A549 (cell line): ENCODE measurements at regions not wholly inside any gene's neighbourhood (a gene's known extent, or its start where the extent isn't known, plus 50 kb on each side); places are given as distances from the start of the nearest gene placed in this dataset.

Source experiments
- ATAC-seq, 2 experiments: fragments of 200-7000 bp in 1 of 2; fragments of >200 bp in 1 of 2; cut with Nextera tagmentation in 1 of 2; cut with Tn5 transposase in 1 of 2; 3 replicates each; pipeline versions ENCODE4 v1.8.0 to v1.9.1; 2018 to 2020; ENCODE audit warnings: mild to moderate bottlenecking in 1 of 2, moderate library complexity in 1 of 2
- CTCF ChIA-PET: fragments of 300-600 bp; sonication (Branson Sonifier 250); formaldehyde crosslinking; extraction: SDS; loops from one replicate; lab custom pipeline; 2021; ENCODE audit warnings: antibody characterized with exemption, inconsistent platforms; lab: Yijun Ruan, JAX
- POLR2A ChIA-PET: fragments of 350-600 bp; formaldehyde crosslinking; extraction: SDS; loops from one replicate; lab custom pipeline; 2021; ENCODE audit warnings: antibody characterized with exemption, inconsistent platforms; lab: Yijun Ruan, JAX
- DNase-seq, 2 experiments: peaks; one replicate each; pipeline versions ENCODE4 v3.0.0 to v3.0.0-alpha.2; 2011 to 2016; ENCODE audit warnings: low read depth in 1 of 2, low spot score in 1 of 2
- FAIRE-seq: peaks from 2 replicates; lab custom pipeline; 2011; peaks lifted over from hg19 to GRCh38; lab: Jason Lieb, UNC
- H3K27ac ChIP-seq, 2 experiments: fragments of >200 bp; sonication (Bioruptor Twin); formaldehyde crosslinking; 3 replicates each; pipeline ENCODE4 v1.5.1; 2016 to 2017
- H3K4me1 ChIP-seq: fragments of >200 bp; sonication (Bioruptor Twin); formaldehyde crosslinking; 3 replicates; pipeline ENCODE4 v1.6.1; 2016
- H3K4me2 ChIP-seq: fragments of >200 bp; sonication (Bioruptor Twin); formaldehyde crosslinking; 3 replicates; pipeline ENCODE4 v1.6.1; 2016
- H3K4me3 ChIP-seq: fragments of >200 bp; sonication (Bioruptor Twin); formaldehyde crosslinking; 3 replicates; pipeline ENCODE4 v1.5.1; 2016
- H3K9me3 ChIP-seq: fragments of >200 bp; sonication (Bioruptor Twin); formaldehyde crosslinking; 3 replicates; pipeline ENCODE4 v1.6.1; 2016
- CHD2 ChIP-seq: fragments of 150-350 bp; IDR thresholded peaks from 2 replicates; pipeline ENCODE4 v1.6.1; 2014; ENCODE audit warnings: low read length; ENCODE audit not compliant: partially characterized antibody
- CHD4 ChIP-seq: fragments of 200-600 bp; sonication (generic); IDR thresholded peaks from 2 replicates; pipeline ENCODE4 v1.6.1; 2016; ENCODE audit warnings: antibody characterized with exemption, mild to moderate bottlenecking, borderline replicate concordance
- EHF ChIP-seq: fragments of 250-450 bp; sonication (Bioruptor Pico); IDR thresholded peaks from 2 replicates; pipeline ENCODE4 v1.5.0; 2020; ENCODE audit warnings: mild to moderate bottlenecking
- HOXB13 ChIP-seq: fragments of 250-450 bp; sonication (Bioruptor Pico); IDR thresholded peaks from 2 replicates; pipeline ENCODE4 v1.5.0; 2020; ENCODE audit warnings: low read depth, mild to moderate bottlenecking, moderate library complexity
- HOXB5 ChIP-seq: fragments of 250-450 bp; sonication (Bioruptor Pico); IDR thresholded peaks from 2 replicates; pipeline ENCODE4 v1.5.0; 2020; ENCODE audit warnings: mild to moderate bottlenecking, moderate library complexity
- MYC ChIP-seq: IDR thresholded peaks from 2 replicates; pipeline ENCODE4 v1.6.1; 2012; ENCODE audit warnings: mild to moderate bottlenecking, inconsistent platforms, low read length, improper control_type of control experiment, borderline replicate concordance
- NPAS2 ChIP-seq: fragments of 250-450 bp; sonication (Bioruptor Pico); IDR thresholded peaks from 2 replicates; pipeline ENCODE4 v1.8.0; 2022; ENCODE audit warnings: mild to moderate bottlenecking, moderate library complexity, borderline replicate concordance
- POLR2A ChIP-seq: IDR thresholded peaks from 2 replicates; pipeline ENCODE4 v1.6.1; 2012; ENCODE audit warnings: mild to moderate bottlenecking, low read length
- POLR2AphosphoS2 ChIP-seq: conservative IDR thresholded peaks from 2 replicates; pipeline ENCODE4 v1.6.1; 2012; ENCODE audit warnings: low read length, improper control_type of control experiment, inconsistent platforms
- RARB ChIP-seq: fragments of 250-450 bp; sonication (Bioruptor Pico); IDR thresholded peaks from 2 replicates; pipeline ENCODE4 v1.8.0; 2021; ENCODE audit warnings: mild to moderate bottlenecking, moderate library complexity
- RCOR1 ChIP-seq: fragments of 150-350 bp; IDR thresholded peaks from 2 replicates; pipeline ENCODE4 v1.6.1; 2014; ENCODE audit warnings: antibody characterized with exemption, low read length, low read depth
- SMC3 ChIP-seq: fragments of >200 bp; sonication (Bioruptor Twin); formaldehyde crosslinking; IDR thresholded peaks from 3 replicates; pipeline ENCODE4 v1.6.1; 2018; ENCODE audit warnings: inconsistent platforms
- ZC3H11A ChIP-seq: fragments of 450-650 bp; IDR thresholded peaks from 2 replicates; pipeline ENCODE4 v1.6.1; 2014; ENCODE audit warnings: antibody characterized with exemption, mild to moderate bottlenecking
- ZSCAN20 ChIP-seq: fragments of 250-450 bp; sonication (Bioruptor Pico); IDR thresholded peaks from 2 replicates; pipeline ENCODE4 v1.8.0; 2022; ENCODE audit warnings: mild to moderate bottlenecking, moderate library complexity
- WGBS: methylation state at CpG from one replicate; pipeline ENCODE4 v1.1.6; 2017; ENCODE audit errors: missing lambda C conversion rate; 5-methylcytosine and 5-hydroxymethylcytosine counted together
- TF ChIP-seq, protein P1 (sequence below): fragments of 150-350 bp; IDR thresholded peaks from 2 replicates; pipeline ENCODE4 v1.6.1; 2014; ENCODE audit warnings: low read depth, mild to moderate bottlenecking, low read length
- TF ChIP-seq, protein P2 (sequence below): fragments of 450-650 bp; IDR thresholded peaks from 2 replicates; pipeline ENCODE4 v1.6.1; 2014; ENCODE audit warnings: antibody characterized with exemption
- TF ChIP-seq, protein P3 (sequence below): fragments of >200 bp; sonication (Bioruptor Twin); formaldehyde crosslinking; IDR thresholded peaks from 3 replicates; pipeline ENCODE4 v1.5.1; 2016
- TF ChIP-seq, protein P4 (sequence below): fragments of >200 bp; sonication (Bioruptor Twin); formaldehyde crosslinking; IDR thresholded peaks from 3 replicates; pipeline ENCODE4 v1.6.1; 2016

DNA sequence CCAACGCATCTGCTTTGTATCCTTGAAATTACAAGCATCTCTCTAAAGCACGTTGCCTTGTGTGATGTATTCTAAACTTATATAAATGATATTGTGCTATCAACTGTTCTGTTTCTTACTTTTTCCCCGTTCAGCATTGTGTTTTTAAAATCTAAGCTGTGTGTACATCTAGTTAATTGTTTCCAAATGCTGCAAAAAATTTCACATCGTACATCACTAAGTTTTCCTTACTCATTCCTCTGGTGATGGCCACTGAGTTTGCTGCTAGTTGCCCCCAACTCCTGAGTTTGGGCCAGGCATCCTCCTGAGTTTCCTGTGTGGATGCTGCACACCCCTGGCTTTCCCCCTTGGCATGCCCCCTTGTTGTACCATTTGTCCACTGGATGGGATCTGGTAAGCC is 139.7 kb downstream of the MYCN start:
- H3K9me3 ChIP-seq: no peaks in the 10 kb centered on the region
- POLR2A ChIA-PET: no interaction called here
- CTCF ChIA-PET: no interaction called here
- WGBS: 29% methylated on average over 4 of the region's 4 CpGs
- TF ChIP-seq HOXB13: no peak
- no peak for TF ChIP-seq MYC
- no peak for TF ChIP-seq ZC3H11A
- TF ChIP-seq SMC3: no peak
- TF ChIP-seq RARB: no peak
- no peak for TF ChIP-seq RCOR1
- TF ChIP-seq POLR2AphosphoS2: no peak
- TF ChIP-seq, all 56 proteins: peak for 0
- no peak overlapping the region for H3K4me2 ChIP-seq
- no peak for ATAC-seq
- no peak overlapping the region for H3K4me3 ChIP-seq
- no peak for FAIRE-seq
- H3K4me1 ChIP-seq: no peaks in the 10 kb centered on the region
- H3K27ac ChIP-seq: no peak overlapping the region
- no peak for DNase-seq

DNA sequence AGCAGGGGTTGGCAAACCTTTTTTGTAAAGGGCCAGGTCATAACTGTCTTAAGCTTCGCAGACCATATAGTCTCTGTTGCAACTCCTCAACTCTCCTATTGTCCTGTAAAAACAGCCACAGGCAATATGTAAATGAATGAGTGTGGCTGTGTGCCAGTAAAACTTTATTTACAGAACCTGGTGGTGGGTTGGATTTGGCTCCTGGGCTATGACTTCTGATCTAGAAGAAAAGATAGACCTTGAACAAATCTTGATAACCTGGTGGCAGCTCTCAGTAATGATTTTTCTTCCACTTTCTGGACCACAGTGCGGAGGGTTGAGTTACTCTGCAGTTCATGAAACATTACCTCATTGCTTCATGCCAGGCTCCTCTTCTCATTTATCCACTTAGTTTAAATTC is 139.3 kb downstream of the MYCN start:
- ATAC-seq: no peak

DNA sequence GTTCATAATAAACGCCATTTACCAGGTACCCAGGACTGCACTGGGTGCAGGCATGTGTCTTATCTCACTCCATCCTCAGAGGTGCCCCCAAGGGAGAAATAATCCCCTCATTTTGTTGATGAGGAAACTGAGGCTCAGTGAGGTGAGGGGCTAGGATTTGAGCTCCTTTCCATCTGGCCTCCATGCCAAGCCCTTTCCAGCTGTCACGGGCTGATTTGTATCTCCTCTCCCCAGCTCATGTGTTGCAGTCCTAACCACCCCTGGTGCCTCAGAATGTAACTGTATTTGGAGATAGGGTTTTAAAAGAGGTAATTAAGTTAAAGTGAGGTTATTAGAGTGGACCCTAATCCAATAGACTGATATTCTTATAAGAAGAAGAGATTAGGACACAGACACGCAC is 137.3 kb downstream of the MYCN start:
- DNase-seq: no peak
- Histone ChIP-seq H3K4me1 (no peaks in the 10 kb centered on the region), H3K9me3 (no peaks in the 10 kb centered on the region), H3K4me3 (no peak overlapping the region), H3K27ac (no peak overlapping the region)
- WGBS: 31% methylated on average over 3 of the region's 3 CpGs
- ChIA-PET CTCF (interaction anchor here (0.8 to 1.2 kb wide), 2 partner anchors 18 to 40 kb away, joined by 3 read pairs; no protein-coding TSS in a partner anchor), POLR2A (no interaction called here)
- TF ChIP-seq, protein P1, sequence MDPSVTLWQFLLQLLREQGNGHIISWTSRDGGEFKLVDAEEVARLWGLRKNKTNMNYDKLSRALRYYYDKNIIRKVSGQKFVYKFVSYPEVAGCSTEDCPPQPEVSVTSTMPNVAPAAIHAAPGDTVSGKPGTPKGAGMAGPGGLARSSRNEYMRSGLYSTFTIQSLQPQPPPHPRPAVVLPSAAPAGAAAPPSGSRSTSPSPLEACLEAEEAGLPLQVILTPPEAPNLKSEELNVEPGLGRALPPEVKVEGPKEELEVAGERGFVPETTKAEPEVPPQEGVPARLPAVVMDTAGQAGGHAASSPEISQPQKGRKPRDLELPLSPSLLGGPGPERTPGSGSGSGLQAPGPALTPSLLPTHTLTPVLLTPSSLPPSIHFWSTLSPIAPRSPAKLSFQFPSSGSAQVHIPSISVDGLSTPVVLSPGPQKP: no peak
- TF ChIP-seq ZSCAN20 (no peak), CHD2 (no peak), RARB (no peak), CHD4 (no peak), RCOR1 (no peak), HOXB13 (no peak), ZC3H11A (no peak), POLR2A (no peak)
- TF ChIP-seq, protein P2, sequence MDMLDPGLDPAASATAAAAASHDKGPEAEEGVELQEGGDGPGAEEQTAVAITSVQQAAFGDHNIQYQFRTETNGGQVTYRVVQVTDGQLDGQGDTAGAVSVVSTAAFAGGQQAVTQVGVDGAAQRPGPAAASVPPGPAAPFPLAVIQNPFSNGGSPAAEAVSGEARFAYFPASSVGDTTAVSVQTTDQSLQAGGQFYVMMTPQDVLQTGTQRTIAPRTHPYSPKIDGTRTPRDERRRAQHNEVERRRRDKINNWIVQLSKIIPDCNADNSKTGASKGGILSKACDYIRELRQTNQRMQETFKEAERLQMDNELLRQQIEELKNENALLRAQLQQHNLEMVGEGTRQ: no peak
- TF ChIP-seq, all 56 proteins: peak for 0
- no peak for FAIRE-seq
- H3K4me2 ChIP-seq: no peak overlapping the region
- no peak for ATAC-seq

More for the DNA sequence above, 139.3 kb downstream of the MYCN start:
- H3K4me3 ChIP-seq: no peak overlapping the region
- ChIA-PET CTCF (no interaction called here), POLR2A (no interaction called here)
- no peaks in the 10 kb centered on the region for H3K9me3 ChIP-seq
- FAIRE-seq (no peak), DNase-seq (no peak)
- H3K4me2 ChIP-seq: no peak overlapping the region
- H3K4me1 ChIP-seq: no peaks in the 10 kb centered on the region
- 77% methylated on average over 2 of the region's 2 CpGs for WGBS
- no peak overlapping the region for H3K27ac ChIP-seq
- TF ChIP-seq, protein P3, sequence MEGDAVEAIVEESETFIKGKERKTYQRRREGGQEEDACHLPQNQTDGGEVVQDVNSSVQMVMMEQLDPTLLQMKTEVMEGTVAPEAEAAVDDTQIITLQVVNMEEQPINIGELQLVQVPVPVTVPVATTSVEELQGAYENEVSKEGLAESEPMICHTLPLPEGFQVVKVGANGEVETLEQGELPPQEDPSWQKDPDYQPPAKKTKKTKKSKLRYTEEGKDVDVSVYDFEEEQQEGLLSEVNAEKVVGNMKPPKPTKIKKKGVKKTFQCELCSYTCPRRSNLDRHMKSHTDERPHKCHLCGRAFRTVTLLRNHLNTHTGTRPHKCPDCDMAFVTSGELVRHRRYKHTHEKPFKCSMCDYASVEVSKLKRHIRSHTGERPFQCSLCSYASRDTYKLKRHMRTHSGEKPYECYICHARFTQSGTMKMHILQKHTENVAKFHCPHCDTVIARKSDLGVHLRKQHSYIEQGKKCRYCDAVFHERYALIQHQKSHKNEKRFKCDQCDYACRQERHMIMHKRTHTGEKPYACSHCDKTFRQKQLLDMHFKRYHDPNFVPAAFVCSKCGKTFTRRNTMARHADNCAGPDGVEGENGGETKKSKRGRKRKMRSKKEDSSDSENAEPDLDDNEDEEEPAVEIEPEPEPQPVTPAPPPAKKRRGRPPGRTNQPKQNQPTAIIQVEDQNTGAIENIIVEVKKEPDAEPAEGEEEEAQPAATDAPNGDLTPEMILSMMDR: no peak
- TF ChIP-seq, protein P4, sequence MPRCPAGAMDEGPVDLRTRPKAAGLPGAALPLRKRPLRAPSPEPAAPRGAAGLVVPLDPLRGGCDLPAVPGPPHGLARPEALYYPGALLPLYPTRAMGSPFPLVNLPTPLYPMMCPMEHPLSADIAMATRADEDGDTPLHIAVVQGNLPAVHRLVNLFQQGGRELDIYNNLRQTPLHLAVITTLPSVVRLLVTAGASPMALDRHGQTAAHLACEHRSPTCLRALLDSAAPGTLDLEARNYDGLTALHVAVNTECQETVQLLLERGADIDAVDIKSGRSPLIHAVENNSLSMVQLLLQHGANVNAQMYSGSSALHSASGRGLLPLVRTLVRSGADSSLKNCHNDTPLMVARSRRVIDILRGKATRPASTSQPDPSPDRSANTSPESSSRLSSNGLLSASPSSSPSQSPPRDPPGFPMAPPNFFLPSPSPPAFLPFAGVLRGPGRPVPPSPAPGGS: no peak
- no peak for TF ChIP-seq NPAS2
- no peak for TF ChIP-seq EHF (CRISPR knock-in tag)
- no peak for TF ChIP-seq HOXB5 (CRISPR knock-in tag)
